Left ventricle myocardium superior (tissue), 1 donor: ENCODE measurements at regions not wholly inside any gene's neighbourhood (a gene's known extent, or its start where the extent isn't known, plus 50 kb on each side); places are given as distances from the start of the nearest gene placed in this dataset.

Experiments
- ATAC-seq: fragments of 200-7000 bp; cut with Tn5 transposase; one replicate; pipeline ENCODE4 v1.9.1; 2020; ENCODE audit warnings: mild to moderate bottlenecking, moderate library complexity
- DNase-seq: peaks from one replicate; pipeline ENCODE4 v3.0.0-alpha.2; 2020
- intact Hi-C: fragments of 100-400 bp; cut with micrococcal nuclease; formaldehyde crosslinking; loops from one replicate; pipeline ENCODE4 v1.11.0; 2022
- donor health status: DM: no; HTN: yes; CAD: no; lungs with severe emphysema.

- intact Hi-C loops = no loop called here
- DNase-seq = no peak
- ATAC-seq = peak; percentile 63
Measured at GRCh38 chr21:14762734-14763694, 216.9 kb upstream of the SAMSN1 start.

GRCh38 chr21:14762327-14762726 lies 216.2 kb upstream of the SAMSN1 start:
- ATAC-seq (no peak), DNase-seq (no peak)
- intact Hi-C loops = no loop called here

DNA sequence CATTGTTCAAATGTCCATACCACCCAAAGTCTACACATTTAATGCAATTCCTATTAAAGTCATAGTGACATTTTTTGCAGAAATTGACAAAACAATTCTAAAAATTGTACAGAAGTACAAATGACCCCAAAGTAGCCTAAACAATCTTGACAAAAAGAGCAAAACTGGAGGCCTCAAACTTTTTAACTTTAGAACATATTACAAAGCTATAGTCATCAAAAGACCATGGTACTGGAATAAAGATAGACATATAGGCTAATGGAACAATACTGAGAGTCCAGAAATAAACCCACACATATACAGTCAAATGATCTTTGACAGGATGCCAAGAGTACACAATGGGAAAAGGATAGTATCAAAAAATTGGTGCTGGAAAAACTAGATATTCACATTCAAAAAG lies 213.2 kb upstream of the SAMSN1 start:
- ATAC-seq (no peak), DNase-seq (no peak)
- intact Hi-C loops = no loop called here

DNA sequence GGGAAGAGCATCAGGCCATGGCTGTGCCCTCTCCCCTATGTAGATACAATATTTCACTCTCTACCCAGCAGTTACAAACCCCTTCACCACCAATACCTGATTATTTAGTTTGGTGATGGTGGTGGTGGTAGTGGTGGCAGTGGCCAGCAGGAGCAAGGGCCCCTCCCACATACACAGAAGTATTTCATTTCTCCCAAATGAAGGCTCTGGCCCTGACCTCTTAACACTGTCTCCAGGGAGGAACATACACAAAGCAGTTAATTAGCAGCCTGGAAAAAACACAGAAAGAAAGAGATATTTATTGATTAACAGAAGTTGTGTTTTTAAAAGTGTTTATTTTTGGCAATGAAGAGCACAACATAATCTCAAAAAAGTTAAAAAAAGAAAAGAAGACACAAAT lies 212.7 kb upstream of the SAMSN1 start:
- DNase-seq = no peak
- intact Hi-C loops = no loop called here
- ATAC-seq = no peak

DNA sequence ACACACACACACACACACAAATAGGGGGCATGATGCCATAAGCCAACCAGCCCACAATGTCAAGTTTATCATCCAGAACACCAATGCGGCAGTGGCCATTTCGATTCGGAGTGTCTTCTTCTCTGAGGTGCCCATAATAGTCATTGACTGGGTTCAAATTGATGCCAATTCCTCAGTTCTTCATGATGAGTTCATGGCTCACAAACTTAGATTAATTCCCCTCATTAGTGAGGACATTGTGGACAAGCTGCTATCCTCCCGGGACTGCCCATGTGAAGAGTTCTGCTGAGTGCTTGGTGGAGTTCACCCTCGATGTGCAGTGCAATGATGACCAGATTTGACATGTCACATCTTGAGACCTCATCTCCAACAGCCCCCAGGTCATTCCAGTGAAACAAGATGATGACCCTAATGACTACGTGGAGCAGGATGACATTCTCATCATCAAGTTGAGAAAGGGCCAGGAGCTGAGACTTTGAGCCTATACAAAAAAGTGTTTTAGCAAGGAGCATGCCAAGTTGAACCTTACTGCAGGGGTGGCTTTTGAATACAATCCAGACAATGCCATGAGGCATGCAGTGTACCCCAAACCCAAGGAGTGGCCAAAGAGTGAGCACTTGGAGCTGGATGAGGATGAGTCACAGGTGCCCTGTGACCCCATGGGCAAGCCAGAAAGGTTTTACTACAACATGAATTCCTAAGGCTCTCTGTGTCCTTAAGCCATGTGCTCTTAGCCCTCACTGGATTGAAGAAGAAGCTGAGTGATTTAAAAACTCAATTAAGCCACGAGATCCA lies 211.6 kb upstream of the SAMSN1 start:
- intact Hi-C loops = no loop called here
- ATAC-seq (no peak), DNase-seq (no peak)

GRCh38 chr21:14755086-14755485 lies 209.0 kb upstream of the SAMSN1 start:
- intact Hi-C loops = no loop called here
- DNase-seq = no peak
- ATAC-seq = no peak

- intact Hi-C loops = no loop called here
- ATAC-seq (no peak), DNase-seq (no peak)
Measured at GRCh38 chr21:14754682-14755081, 208.6 kb upstream of the SAMSN1 start.

DNA sequence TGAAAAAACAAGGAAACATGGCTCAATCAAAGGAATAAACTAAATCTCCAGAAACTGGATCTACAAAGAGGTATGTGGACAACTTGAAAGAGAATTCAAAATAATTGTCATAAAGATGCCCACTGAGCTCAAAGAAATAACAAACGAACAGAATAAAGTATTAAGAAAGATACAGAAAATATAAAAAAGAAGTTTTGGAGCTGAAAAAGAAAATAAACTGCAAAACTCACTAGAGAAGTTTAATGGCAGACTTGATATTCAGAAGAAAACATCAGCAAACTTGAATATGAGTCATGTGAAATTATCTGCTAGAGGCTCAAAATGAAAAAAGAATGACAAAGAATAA lies 208.1 kb upstream of the SAMSN1 start:
- intact Hi-C loops = no loop called here

GRCh38 chr21:14753466-14754258 lies 207.5 kb upstream of the SAMSN1 start:
- no peak for DNase-seq
- intact Hi-C loops = no loop called here
- ATAC-seq = no peak

More for the DNA sequence above, 208.1 kb upstream of the SAMSN1 start:
- no peak for ATAC-seq
- no peak for DNase-seq

DNA sequence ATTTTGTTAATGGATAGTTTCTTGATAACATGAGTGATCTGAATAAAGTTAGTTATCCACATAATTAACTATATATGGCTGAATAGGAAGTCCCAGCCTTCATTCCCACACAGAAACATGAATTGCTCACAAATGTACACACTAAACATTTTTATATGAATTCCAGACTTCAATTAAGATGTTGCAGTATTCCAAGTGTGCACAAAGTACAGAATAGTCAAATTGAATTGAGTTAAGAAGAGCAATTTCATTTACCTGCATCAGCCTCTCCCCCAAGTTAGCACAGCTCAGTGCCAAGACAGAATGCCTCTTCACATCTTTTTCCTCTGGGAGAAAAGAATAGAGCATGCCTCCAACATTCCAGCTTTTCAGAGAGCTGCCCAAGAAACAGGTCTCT lies 207.0 kb upstream of the SAMSN1 start:
- ATAC-seq (no peak), DNase-seq (no peak)
- intact Hi-C loops = no loop called here

DNA sequence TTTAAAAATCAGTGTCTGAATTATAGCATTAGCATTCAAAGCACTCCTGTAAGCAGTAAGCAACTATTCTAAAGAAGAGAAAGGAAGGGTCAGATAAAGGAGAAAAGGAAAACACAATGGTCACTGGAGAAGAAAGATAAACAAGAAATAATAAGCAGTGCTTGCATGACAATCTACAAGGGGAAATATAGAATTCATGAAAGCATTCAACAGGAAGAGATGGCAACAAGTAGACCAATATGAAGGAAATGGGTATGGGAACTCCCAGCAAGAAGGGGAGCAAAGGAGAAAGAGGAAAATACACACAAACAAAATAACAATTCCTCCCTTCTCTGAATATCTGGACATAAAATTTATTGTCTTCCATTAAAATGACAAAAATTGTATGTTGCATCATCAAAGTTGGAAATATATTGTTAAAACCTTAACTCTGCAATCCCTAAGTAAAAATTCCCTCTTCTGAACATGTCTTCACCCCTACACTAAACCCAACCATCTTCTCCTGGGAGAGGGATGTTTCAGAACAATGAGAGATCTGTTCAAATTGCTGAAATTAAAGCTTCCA lies 206.3 kb upstream of the SAMSN1 start:
- intact Hi-C loops = no loop called here
- DNase-seq = no peak
- no peak for ATAC-seq

DNA sequence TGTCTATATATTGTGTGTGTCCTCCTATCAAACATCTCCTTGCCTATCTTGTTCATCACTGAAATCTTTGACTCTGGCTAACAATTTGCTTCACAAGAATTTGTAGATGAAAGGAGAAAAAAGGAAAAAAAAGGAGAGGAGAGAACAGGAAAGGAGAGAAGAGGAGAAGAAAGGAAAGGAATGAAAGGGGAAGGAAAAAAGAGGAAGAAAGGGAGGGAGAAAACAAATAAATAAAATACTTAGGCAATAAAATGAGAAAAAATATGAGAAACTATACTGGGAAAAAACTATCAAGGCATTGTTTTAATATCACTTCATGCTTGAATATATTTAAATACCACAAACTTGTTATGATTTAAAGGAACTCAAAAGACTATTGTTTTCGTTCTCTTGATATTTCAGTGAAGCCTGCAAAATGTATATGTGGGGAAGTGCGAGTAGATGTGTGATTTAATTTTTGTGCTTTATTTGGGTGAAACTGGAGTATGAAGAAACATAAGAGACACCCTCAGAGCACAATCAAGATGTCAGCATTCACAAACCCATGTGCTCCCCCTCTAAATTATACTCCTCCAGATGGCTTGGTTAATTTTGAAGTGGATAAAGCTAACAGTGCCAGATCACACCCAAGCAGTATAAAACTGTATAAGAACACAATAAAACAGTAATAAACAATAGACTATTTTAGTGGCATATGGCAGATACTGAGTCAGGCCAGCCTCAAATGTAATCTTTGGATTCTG lies 205.7 kb upstream of the SAMSN1 start:
- ATAC-seq (no peak), DNase-seq (no peak)
- intact Hi-C loops = no loop called here

DNA sequence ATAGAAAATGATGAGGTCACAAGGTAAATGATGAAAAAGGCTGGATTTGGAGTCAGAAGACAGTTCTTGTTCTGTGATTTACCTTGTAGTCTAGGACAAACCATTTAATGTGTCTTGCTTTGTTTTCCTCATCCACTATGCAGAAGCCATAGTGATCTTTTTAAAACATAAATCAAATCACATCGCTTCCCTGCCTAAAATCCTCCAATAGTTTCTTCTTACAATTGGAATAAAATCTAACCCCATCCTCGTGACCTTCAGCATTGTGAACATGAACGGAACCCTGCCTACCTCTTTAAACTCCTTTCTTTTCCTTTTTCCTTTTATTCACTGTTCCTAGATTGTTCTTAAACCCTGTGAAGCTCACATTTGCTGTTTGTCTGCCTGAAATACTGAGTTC lies 204.9 kb upstream of the SAMSN1 start:
- DNase-seq (no peak), ATAC-seq (no peak)
- intact Hi-C loops = no loop called here

DNA sequence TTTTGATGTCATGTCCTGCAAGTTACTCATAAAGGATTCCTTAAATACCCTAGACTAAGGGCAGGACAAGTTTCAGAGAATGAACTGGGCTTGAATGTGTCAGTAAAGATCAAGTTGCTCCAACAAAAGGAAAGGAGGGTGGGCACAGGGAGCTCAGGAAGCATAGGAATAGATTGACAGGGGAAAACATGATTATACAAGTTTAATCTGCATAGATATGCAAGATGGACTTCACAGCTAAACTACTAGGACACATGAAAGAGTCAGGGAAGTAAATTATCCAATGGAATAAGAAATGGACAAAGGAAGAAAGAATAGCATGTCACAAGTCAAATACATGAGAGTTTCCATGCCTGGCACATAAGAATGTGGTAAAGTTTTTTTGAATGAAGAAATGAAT lies 203.9 kb upstream of the SAMSN1 start:
- ATAC-seq = no peak
- intact Hi-C loops = no loop called here
- DNase-seq = no peak

DNA sequence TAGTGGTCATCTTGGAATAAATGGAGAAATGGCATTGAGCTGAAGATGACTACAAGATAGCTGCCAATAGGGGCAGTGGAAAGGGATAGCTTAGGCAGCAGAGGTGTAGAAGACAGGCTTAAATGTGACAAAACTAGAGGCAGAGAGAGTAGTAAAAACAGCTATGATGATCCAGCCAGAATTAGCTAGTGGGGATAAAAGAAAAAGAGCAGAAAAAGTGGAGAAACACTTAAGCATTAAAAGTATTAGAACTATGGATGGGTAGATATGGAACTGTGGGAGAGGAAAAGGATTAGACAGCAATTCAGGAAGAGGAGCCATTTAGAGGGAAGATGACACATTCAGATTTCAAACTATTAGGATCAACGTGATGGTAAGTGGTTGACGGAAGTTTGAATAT lies 202.5 kb upstream of the SAMSN1 start:
- intact Hi-C loops = no loop called here
- DNase-seq (no peak), ATAC-seq (no peak)

DNA sequence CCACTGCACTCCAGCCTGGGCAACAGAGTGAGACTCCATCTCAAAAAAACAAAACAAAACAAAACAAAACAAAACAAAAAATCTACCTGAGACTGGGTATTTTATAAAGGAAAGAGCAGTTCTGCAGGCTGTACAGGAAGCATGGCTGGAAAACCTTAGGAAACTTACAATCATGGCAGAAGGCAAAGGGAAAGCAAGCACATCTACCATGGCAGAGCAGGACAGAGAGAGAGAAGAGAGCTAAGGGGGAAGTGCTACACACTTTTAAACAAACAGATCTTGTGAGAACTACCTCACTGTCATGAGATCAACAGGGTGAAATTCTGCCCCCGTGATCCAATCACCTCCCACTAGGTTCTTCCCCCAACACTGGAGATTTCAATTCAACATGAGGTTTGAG lies 198.3 kb upstream of the SAMSN1 start:
- intact Hi-C loops = no loop called here
- no peak for ATAC-seq
- DNase-seq = no peak

- ATAC-seq (no peak), DNase-seq (no peak)
- intact Hi-C loops = no loop called here
Measured at GRCh38 chr21:14742119-14742518, 196.0 kb upstream of the SAMSN1 start.

DNA sequence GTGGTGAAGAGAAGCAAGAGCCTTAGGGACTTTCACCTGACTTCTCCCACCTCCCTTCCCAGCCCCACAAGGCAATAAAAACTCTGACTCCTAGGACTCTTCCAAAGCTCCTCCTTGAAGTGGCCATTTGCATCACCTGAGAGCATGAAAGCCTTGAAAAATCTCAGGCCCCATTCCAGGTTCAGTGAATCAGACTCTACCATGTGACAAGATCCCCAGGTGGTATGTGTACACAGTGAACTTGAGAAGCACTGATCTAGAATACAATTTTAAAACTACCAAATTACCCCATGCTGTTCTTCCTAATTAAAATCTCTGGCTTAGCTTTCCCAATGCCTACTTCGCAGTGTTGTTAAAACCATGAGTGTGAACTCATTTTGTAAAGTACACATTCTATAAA lies 195.1 kb upstream of the SAMSN1 start:
- no peak for ATAC-seq
- intact Hi-C loops = no loop called here
- DNase-seq = no peak

DNA sequence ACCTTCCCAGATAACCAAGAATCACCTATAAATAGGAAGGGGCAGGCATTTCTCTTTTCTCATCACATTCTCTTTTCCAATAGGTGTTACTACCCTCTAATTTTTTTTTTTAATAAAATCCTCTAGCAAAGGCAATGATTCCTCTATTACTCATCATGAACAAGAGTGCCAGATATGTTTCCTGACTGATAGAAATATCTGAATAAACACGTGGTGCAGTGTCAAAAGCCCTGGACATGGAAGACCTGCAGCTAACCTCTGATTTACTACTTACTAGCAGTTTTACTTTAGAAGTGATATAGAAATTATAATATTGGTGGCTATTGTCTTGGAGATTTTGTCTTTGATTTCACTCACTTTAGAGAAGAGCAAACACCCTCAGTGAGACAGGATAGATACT lies 194.6 kb upstream of the SAMSN1 start:
- ATAC-seq = no peak
- DNase-seq = no peak
- intact Hi-C loops = no loop called here
